Activated CD4-positive, alpha-beta T cell treated with anti-CD3 and anti-CD28 coated beads, Interleukin-2, amount 10 ng/mL, durations not matched to agents 24 days and 14 days (primary cell): ENCODE measurements at regions not wholly inside any gene's neighbourhood (a gene's known extent, or its start where the extent isn't known, plus 50 kb on each side); places are given as distances from the start of the nearest gene placed in this dataset.

Source experiments
- DNase-seq: peaks from one replicate; pipeline ENCODE4 v3.0.0; 2022
- H3K27ac Mint-ChIP-seq: one replicate; pipeline ENCODE4 v1.8.0; 2022; ENCODE audit warnings: mild to moderate bottlenecking, mixed read lengths
- H3K27me3 Mint-ChIP-seq: one replicate; pipeline ENCODE4 v1.8.0; 2022; ENCODE audit warnings: mixed read lengths
- H3K36me3 Mint-ChIP-seq: one replicate; pipeline ENCODE4 v1.8.0; 2022; ENCODE audit warnings: low read depth, mild to moderate bottlenecking, mixed read lengths
- H3K4me1 Mint-ChIP-seq: one replicate; pipeline ENCODE4 v1.8.0; 2021; ENCODE audit warnings: mixed read lengths
- H3K4me3 Mint-ChIP-seq: one replicate; pipeline ENCODE4 v1.8.0; 2022; ENCODE audit warnings: mild to moderate bottlenecking, moderate library complexity, mixed read lengths
- H3K9me3 Mint-ChIP-seq: one replicate; pipeline ENCODE4 v1.8.0; 2021; ENCODE audit warnings: mixed read lengths
- intact Hi-C: fragments of 100-400 bp; cut with micrococcal nuclease; formaldehyde crosslinking; loops from one replicate; pipeline ENCODE4 v1.15.1; 2023

- no peaks in the 10 kb centered on the region for H3K36me3 Mint-ChIP-seq
- no peak for DNase-seq
- H3K27me3 Mint-ChIP-seq, result no peaks in the 10 kb centered on the region
- H3K9me3 Mint-ChIP-seq, result no peaks in the 10 kb centered on the region
- H3K4me3 Mint-ChIP-seq, result no peak overlapping the region
- no peaks in the 10 kb centered on the region for H3K4me1 Mint-ChIP-seq
- intact Hi-C loops, result no loop called here
- no peak overlapping the region for H3K27ac Mint-ChIP-seq
These were observed 321.1 kb downstream of the STIM2 start for GRCh38 chr4:27181693-27182092.

- no peaks in the 10 kb centered on the region for H3K4me1 Mint-ChIP-seq
- H3K4me3 Mint-ChIP-seq, result no peak overlapping the region
- no peak for DNase-seq
- H3K36me3 Mint-ChIP-seq, result no peaks in the 10 kb centered on the region
- intact Hi-C loops, result no loop called here
- no peak overlapping the region for H3K27ac Mint-ChIP-seq
- no peaks in the 10 kb centered on the region for H3K27me3 Mint-ChIP-seq
- H3K9me3 Mint-ChIP-seq, result no peaks in the 10 kb centered on the region
These were observed 321.6 kb downstream of the STIM2 start for GRCh38 chr4:27182211-27182610.

- intact Hi-C loops, result no loop called here
- no peaks in the 10 kb centered on the region for H3K4me1 Mint-ChIP-seq
- no peak overlapping the region for H3K27ac Mint-ChIP-seq
- no peaks in the 10 kb centered on the region for H3K36me3 Mint-ChIP-seq
- no peaks in the 10 kb centered on the region for H3K27me3 Mint-ChIP-seq
- no peak overlapping the region for H3K4me3 Mint-ChIP-seq
- H3K9me3 Mint-ChIP-seq, result no peaks in the 10 kb centered on the region
- DNase-seq, result no peak
These were observed 324.0 kb downstream of the STIM2 start for GRCh38 chr4:27184508-27185155.

- no peak for DNase-seq
- H3K4me3 Mint-ChIP-seq, result no peak overlapping the region
- no peak overlapping the region for H3K27ac Mint-ChIP-seq
- no peaks in the 10 kb centered on the region for H3K4me1 Mint-ChIP-seq
- H3K9me3 Mint-ChIP-seq, result no peaks in the 10 kb centered on the region
- intact Hi-C loops, result no loop called here
- H3K27me3 Mint-ChIP-seq, result no peaks in the 10 kb centered on the region
- H3K36me3 Mint-ChIP-seq, result no peaks in the 10 kb centered on the region
These were observed 326.1 kb downstream of the STIM2 start for GRCh38 chr4:27186710-27187109.

- H3K27me3 Mint-ChIP-seq, result no peaks in the 10 kb centered on the region
- H3K27ac Mint-ChIP-seq, result no peak overlapping the region
- H3K4me3 Mint-ChIP-seq, result no peak overlapping the region
- intact Hi-C loops, result no loop called here
- no peaks in the 10 kb centered on the region for H3K36me3 Mint-ChIP-seq
- H3K9me3 Mint-ChIP-seq, result no peaks in the 10 kb centered on the region
- H3K4me1 Mint-ChIP-seq, result no peaks in the 10 kb centered on the region
- DNase-seq, result no peak
These were observed 327.1 kb downstream of the STIM2 start for GRCh38 chr4:27187786-27188185.

GRCh38 chr4:27189683-27190082, 329.0 kb downstream of the STIM2 start:
- intact Hi-C loops, result no loop called here
- no peak for DNase-seq
- H3K4me3 Mint-ChIP-seq, result no peak overlapping the region
- H3K27ac Mint-ChIP-seq, result no peak overlapping the region
- no peaks in the 10 kb centered on the region for H3K9me3 Mint-ChIP-seq
- no peaks in the 10 kb centered on the region for H3K4me1 Mint-ChIP-seq
- H3K27me3 Mint-ChIP-seq, result no peaks in the 10 kb centered on the region
- no peaks in the 10 kb centered on the region for H3K36me3 Mint-ChIP-seq

- Mint-ChIP-seq H3K4me1 (no peaks in the 10 kb centered on the region), H3K27ac (no peak overlapping the region), H3K36me3 (no peaks in the 10 kb centered on the region), H3K9me3 (no peaks in the 10 kb centered on the region), H3K27me3 (no peaks in the 10 kb centered on the region), H3K4me3 (no peak overlapping the region)
- intact Hi-C loops, result no loop called here
- no peak for DNase-seq
These were observed 331.0 kb downstream of the STIM2 start for GRCh38 chr4:27191592-27191991.

GRCh38 chr4:27194599-27195176, 334.0 kb downstream of the STIM2 start:
- intact Hi-C loops, result no loop called here
- no peaks in the 10 kb centered on the region for H3K27me3 Mint-ChIP-seq
- H3K36me3 Mint-ChIP-seq, result no peaks in the 10 kb centered on the region
- H3K4me1 Mint-ChIP-seq, result no peaks in the 10 kb centered on the region
- no peaks in the 10 kb centered on the region for H3K9me3 Mint-ChIP-seq
- no peak overlapping the region for H3K4me3 Mint-ChIP-seq
- no peak overlapping the region for H3K27ac Mint-ChIP-seq
- DNase-seq, result no peak

- DNase-seq, result no peak
- Mint-ChIP-seq H3K4me1 (no peaks in the 10 kb centered on the region), H3K36me3 (no peaks in the 10 kb centered on the region), H3K9me3 (no peaks in the 10 kb centered on the region), H3K27ac (no peak overlapping the region), H3K4me3 (no peak overlapping the region), H3K27me3 (no peaks in the 10 kb centered on the region)
- intact Hi-C loops, result no loop called here
These were observed 337.6 kb downstream of the STIM2 start for GRCh38 chr4:27198246-27198645.

GRCh38 chr4:27198971-27199370, 338.3 kb downstream of the STIM2 start:
- Mint-ChIP-seq H3K36me3 (no peaks in the 10 kb centered on the region), H3K4me3 (no peak overlapping the region), H3K9me3 (no peaks in the 10 kb centered on the region), H3K4me1 (no peaks in the 10 kb centered on the region), H3K27me3 (no peaks in the 10 kb centered on the region), H3K27ac (no peak overlapping the region)
- DNase-seq, result no peak
- intact Hi-C loops, result no loop called here

- DNase-seq, result no peak
- H3K27ac Mint-ChIP-seq, result no peak overlapping the region
- no peak overlapping the region for H3K4me3 Mint-ChIP-seq
- H3K9me3 Mint-ChIP-seq, result no peaks in the 10 kb centered on the region
- no peaks in the 10 kb centered on the region for H3K27me3 Mint-ChIP-seq
- no peaks in the 10 kb centered on the region for H3K4me1 Mint-ChIP-seq
- H3K36me3 Mint-ChIP-seq, result no peaks in the 10 kb centered on the region
- intact Hi-C loops, result no loop called here
These were observed 345.4 kb downstream of the STIM2 start for GRCh38 chr4:27206009-27206408.

- Mint-ChIP-seq H3K36me3 (no peaks in the 10 kb centered on the region), H3K4me3 (no peak overlapping the region), H3K9me3 (no peaks in the 10 kb centered on the region), H3K4me1 (no peaks in the 10 kb centered on the region), H3K27me3 (no peaks in the 10 kb centered on the region), H3K27ac (no peak overlapping the region)
- intact Hi-C loops, result no loop called here
- DNase-seq, result no peak
These were observed 350.3 kb downstream of the STIM2 start for GRCh38 chr4:27210956-27211355.

- Mint-ChIP-seq H3K9me3 (no peaks in the 10 kb centered on the region), H3K27ac (no peak overlapping the region), H3K4me1 (peaks cover 2% of the 10 kb centered on the region), H3K36me3 (no peaks in the 10 kb centered on the region), H3K27me3 (no peaks in the 10 kb centered on the region), H3K4me3 (no peak overlapping the region)
- no peak for DNase-seq
- intact Hi-C loops, result no loop called here
These were observed 353.4 kb downstream of the STIM2 start for GRCh38 chr4:27214010-27214409.

- no peak overlapping the region for H3K27ac Mint-ChIP-seq
These were observed 354.7 kb downstream of the STIM2 start for GRCh38 chr4:27215220-27215826.

More at GRCh38 chr4:27215220-27215826, 354.7 kb downstream of the STIM2 start:
- H3K9me3 Mint-ChIP-seq, result no peaks in the 10 kb centered on the region
- H3K27me3 Mint-ChIP-seq, result no peaks in the 10 kb centered on the region
- no peak overlapping the region for H3K4me3 Mint-ChIP-seq
- DNase-seq, result no peak
- H3K36me3 Mint-ChIP-seq, result no peaks in the 10 kb centered on the region
- H3K4me1 Mint-ChIP-seq, result peaks cover 2% of the 10 kb centered on the region
- intact Hi-C loops, result no loop called here
